IMR-90 (cell line): ENCODE measurements at regions not wholly inside any gene's neighbourhood (a gene's known extent, or its start where the extent isn't known, plus 50 kb on each side); places are given as distances from the start of the nearest gene placed in this dataset.

Source experiments
- ATAC-seq: fragments of 200-7000 bp; cut with Tn5 transposase; 2 replicates; pipeline ENCODE4 v1.9.1; 2020; ENCODE audit warnings: low read depth, mild to moderate bottlenecking, moderate library complexity
- BruUV-seq: library from RNA; stranded (reverse); fragments of 400-500 nt; replicated peaks from 2 replicates; lab custom pipeline; 2021; lab: Mats Ljungman, UMichigan
- CTCF ChIA-PET: fragments of 300-600 bp; formaldehyde crosslinking; extraction: SDS; loops from one replicate; lab custom pipeline; 2021; ENCODE audit warnings: antibody characterized with exemption; lab: Yijun Ruan, JAX
- POLR2A ChIA-PET: fragments of 300-600 bp; sonication (Branson Sonifier 250); formaldehyde crosslinking; loops from one replicate; lab custom pipeline; 2022; ENCODE audit warnings: antibody characterized with exemption; ENCODE audit not compliant: unreplicated experiment; lab: Charles Lee
- DNase-seq: peaks from one replicate; pipeline ENCODE4 v3.0.0; 2013
- H2AFZ ChIP-seq: replicated peaks from 2 replicates; pipeline ENCODE3; 2013; ENCODE audit warnings: low read length, mild to moderate bottlenecking; ENCODE audit not compliant: poor library complexity
- H2AK5ac ChIP-seq: 2 replicates; pipeline ENCODE4 v1.6.1; 2013; ENCODE audit warnings: low read depth, low read length, inconsistent platforms
- H2AK9ac ChIP-seq: replicated peaks from 2 replicates; pipeline ENCODE3; 2013; ENCODE audit warnings: mild to moderate bottlenecking, low read depth, low read length, moderate library complexity; ENCODE audit not compliant: poor library complexity
- H2BK120ac ChIP-seq: 2 replicates; pipeline ENCODE4 v1.6.1; 2013; ENCODE audit warnings: low read depth, low read length, inconsistent platforms
- H2BK15ac ChIP-seq: 3 replicates; pipeline ENCODE4 v1.6.1; 2013; ENCODE audit warnings: low read depth, low read length, inconsistent platforms
- H2BK20ac ChIP-seq: 2 replicates; pipeline ENCODE4 v1.6.1; 2013; ENCODE audit warnings: low read depth, mild to moderate bottlenecking, inconsistent platforms, low read length, moderate library complexity
- H2BK5ac ChIP-seq: 2 replicates; pipeline ENCODE4 v1.6.1; 2013; ENCODE audit warnings: mild to moderate bottlenecking, low read depth, low read length, inconsistent platforms; ENCODE audit not compliant: poor library complexity, severe bottlenecking
- H3K14ac ChIP-seq: replicated peaks from 2 replicates; pipeline ENCODE4 v1.6.1; 2013; ENCODE audit warnings: low read depth, low read length, inconsistent platforms
- H3K18ac ChIP-seq: 2 replicates; pipeline ENCODE4 v1.6.1; 2013; ENCODE audit warnings: low read depth, low read length, control low read depth
- H3K23ac ChIP-seq: 2 replicates; pipeline ENCODE4 v1.6.1; 2013; ENCODE audit warnings: low read depth, low read length, inconsistent platforms
- H3K27ac ChIP-seq: 2 replicates; pipeline ENCODE4 v1.5.1; 2013; ENCODE audit warnings: mild to moderate bottlenecking, control low read depth, low read length; ENCODE audit not compliant: insufficient read depth
- H3K27me3 ChIP-seq: 2 replicates; pipeline ENCODE4 v1.6.1; 2013; ENCODE audit warnings: low read length; ENCODE audit not compliant: control insufficient read depth, insufficient read depth
- H3K36me3 ChIP-seq: 2 replicates; pipeline ENCODE4 v1.6.1; 2013; ENCODE audit warnings: low read length, mixed read lengths; ENCODE audit not compliant: control insufficient read depth, insufficient read depth
- H3K4ac ChIP-seq: 2 replicates; pipeline ENCODE4 v1.6.1; 2013; ENCODE audit warnings: low read depth, low read length, inconsistent platforms
- H3K4me1 ChIP-seq: 2 replicates; pipeline ENCODE4 v1.6.1; 2013; ENCODE audit warnings: low read length, mixed read lengths; ENCODE audit not compliant: control insufficient read depth, insufficient read depth
- H3K4me2 ChIP-seq: 2 replicates; pipeline ENCODE4 v1.6.1; 2013; ENCODE audit warnings: low read depth, mild to moderate bottlenecking, control low read depth, low read length, moderate library complexity
- H3K4me3 ChIP-seq: 2 replicates; pipeline ENCODE4 v1.5.1; 2013; ENCODE audit warnings: low read depth, mild to moderate bottlenecking, control low read depth, low read length, moderate library complexity; ENCODE audit not compliant: insufficient read depth
- H3K56ac ChIP-seq: 2 replicates; pipeline ENCODE4 v1.6.1; 2013; ENCODE audit warnings: low read length, inconsistent platforms; ENCODE audit not compliant: insufficient read depth; ENCODE audit errors: extremely low read depth
- H3K79me1 ChIP-seq, 2 experiments: 2 replicates each; pipeline ENCODE4 v1.6.1; 2013; ENCODE audit warnings: low read length in 2 of 2, inconsistent platforms in 1 of 2, low read depth in 1 of 2
- H3K9ac ChIP-seq: 2 replicates; pipeline ENCODE4 v1.6.1; 2013; ENCODE audit warnings: low read depth, low read length, control low read depth
- H3K9me1 ChIP-seq: 2 replicates; pipeline ENCODE4 v1.6.1; 2013; ENCODE audit warnings: low read length, inconsistent platforms; ENCODE audit not compliant: insufficient read depth
- H3K9me3 ChIP-seq: 2 replicates; pipeline ENCODE4 v1.6.1; 2013; ENCODE audit warnings: low read length; ENCODE audit not compliant: control insufficient read depth, insufficient read depth
- H4K20me1 ChIP-seq: 2 replicates; pipeline ENCODE4 v1.6.1; 2013; ENCODE audit warnings: low read length, inconsistent platforms; ENCODE audit not compliant: insufficient read depth
- H4K5ac ChIP-seq: 2 replicates; pipeline ENCODE4 v1.6.1; 2013; ENCODE audit warnings: mild to moderate bottlenecking, low read depth, low read length, control low read depth
- H4K8ac ChIP-seq, 2 experiments: 2 replicates each; pipeline ENCODE4 v1.6.1; 2013; ENCODE audit warnings: low read depth in 2 of 2, low read length in 2 of 2, control low read depth in 1 of 2, inconsistent platforms in 1 of 2
- H4K91ac ChIP-seq: 2 replicates; pipeline ENCODE4 v1.6.1; 2013; ENCODE audit warnings: low read depth, low read length, inconsistent platforms; ENCODE audit not compliant: insufficient read depth
- BHLHE40 ChIP-seq: fragments of 150-350 bp; IDR thresholded peaks from 2 replicates; pipeline ENCODE4 v1.6.1; 2016; ENCODE audit warnings: mild to moderate bottlenecking, low read depth, low read length
- CEBPB ChIP-seq: IDR thresholded peaks from 2 replicates; pipeline ENCODE4 v1.6.1; 2012; ENCODE audit warnings: low read depth, low read length, improper control_type of control experiment
- CHD1 ChIP-seq: IDR thresholded peaks from 2 replicates; pipeline ENCODE4 v1.6.1; 2012; ENCODE audit warnings: low read depth, low read length, improper control_type of control experiment
- CTCF ChIP-seq: conservative IDR thresholded peaks from 2 replicates; pipeline ENCODE4 v1.5.1; 2012; ENCODE audit warnings: mild to moderate bottlenecking, low read depth, low read length, improper control_type of control experiment
- ELK1 ChIP-seq: fragments of 150-350 bp; IDR thresholded peaks from 2 replicates; pipeline ENCODE4 v1.6.1; 2016; ENCODE audit warnings: low read depth, mild to moderate bottlenecking, low read length, moderate library complexity, borderline replicate concordance
- FOS ChIP-seq: fragments of 150-350 bp; IDR thresholded peaks from 2 replicates; pipeline ENCODE4 v1.6.1; 2016; ENCODE audit warnings: low read depth, low read length
- MAFK ChIP-seq: IDR thresholded peaks from 2 replicates; pipeline ENCODE4 v1.6.1; 2012; ENCODE audit warnings: low read depth, low read length, improper control_type of control experiment
- MAZ ChIP-seq: IDR thresholded peaks from 2 replicates; pipeline ENCODE4 v1.6.1; 2012; ENCODE audit warnings: low read depth, mild to moderate bottlenecking, low read length, improper control_type of control experiment, moderate library complexity, borderline replicate concordance
- MXI1 ChIP-seq: IDR thresholded peaks from 2 replicates; pipeline ENCODE4 v1.6.1; 2012; ENCODE audit warnings: low read depth, mild to moderate bottlenecking, low read length, moderate library complexity, borderline replicate concordance
- NFE2L2 ChIP-seq: fragments of 150-350 bp; IDR thresholded peaks from 2 replicates; pipeline ENCODE4 v1.6.1; 2016; ENCODE audit warnings: low read depth, mild to moderate bottlenecking, low read length
- POLR2A ChIP-seq: IDR thresholded peaks from 2 replicates; pipeline ENCODE4 v1.6.1; 2012; ENCODE audit warnings: mild to moderate bottlenecking, low read depth, low read length
- RAD21 ChIP-seq: IDR thresholded peaks from 2 replicates; pipeline ENCODE4 v1.6.1; 2012; ENCODE audit warnings: low read length, improper control_type of control experiment
- RCOR1 ChIP-seq: IDR thresholded peaks from 2 replicates; pipeline ENCODE4 v1.6.1; 2012; ENCODE audit warnings: mild to moderate bottlenecking, low read length, improper control_type of control experiment; ENCODE audit not compliant: insufficient replicate concordance
- RFX5 ChIP-seq: IDR thresholded peaks from 2 replicates; pipeline ENCODE4 v1.8.0; 2012; ENCODE audit warnings: low read depth, mild to moderate bottlenecking, low read length, moderate library complexity
- SMC3 ChIP-seq: fragments of 150-350 bp; IDR thresholded peaks from 2 replicates; pipeline ENCODE4 v1.6.1; 2016; ENCODE audit warnings: low read depth, mild to moderate bottlenecking, antibody characterized with exemption, low read length, moderate library complexity
- USF2 ChIP-seq: fragments of 150-350 bp; IDR thresholded peaks from 2 replicates; pipeline ENCODE4 v1.6.1; 2017; ENCODE audit warnings: mild to moderate bottlenecking, antibody characterized with exemption, low read length, low read depth
- WGBS, 2 experiments: methylation state at CpG; one replicate each; pipeline versions ENCODE4 v1.1.5 to v1.1.7; 2013; ENCODE audit warnings: missing lambda C conversion rate in 2 of 2; ENCODE audit not compliant: insufficient read length in 1 of 2; ENCODE audit errors: extremely low coverage in 2 of 2; 5-methylcytosine and 5-hydroxymethylcytosine counted together
- dilution Hi-C: fragments of 300-500 bp; cut with HindIII; formaldehyde crosslinking; loops from one replicate; pipeline ENCODE4 v1.14.3; 2018; ENCODE audit warnings: low sequenced_read_pairs; ENCODE audit not compliant: unreplicated experiment
- in situ Hi-C: fragments of 300-500 bp; cut with MboI; formaldehyde crosslinking; loops from 3 replicates; pipeline ENCODE4 v1.14.3; 2019; ENCODE audit warnings: low sequenced_read_pairs, inconsistent platforms, mixed read lengths
- intact Hi-C: fragments of 100-400 bp; cut with micrococcal nuclease; formaldehyde crosslinking; loops from 2 replicates; pipeline ENCODE4 v1.10.0; 2022

- H3K27me3 ChIP-seq, result peaks cover 3% of the 10 kb centered on the region; the same call in 1 of the 2 replicates
Measured at GRCh38 chr6:79413562-79414002, 123.6 kb downstream of the LCA5 start.

More at GRCh38 chr6:79413562-79414002, 123.6 kb downstream of the LCA5 start:
- ATAC-seq, result no peak
- Histone ChIP-seq H3K36me3 (no peaks in the 10 kb centered on the region), H2AFZ (no peak overlapping the region), H4K91ac (no peak overlapping the region), H3K4me2 (no peak overlapping the region), H3K56ac (no peak overlapping the region), H2BK5ac (no peak overlapping the region), H3K18ac (no peak overlapping the region), H2BK15ac (no peak overlapping the region), H3K4me1 (no peaks in the 10 kb centered on the region), H3K23ac (no peak overlapping the region), H3K9ac (no peak overlapping the region), H3K4ac (no peak overlapping the region), H2AK5ac (no peak overlapping the region), H4K5ac (no peak overlapping the region), H3K27ac (no peak overlapping the region), H3K79me1 (no peaks in the 10 kb centered on the region), H3K14ac (no peak overlapping the region), H2BK120ac (no peak overlapping the region), H4K20me1 (no peaks in the 10 kb centered on the region), H3K9me1 (no peaks in the 10 kb centered on the region), H3K4me3 (no peak overlapping the region), H2BK20ac (no peak overlapping the region), H4K8ac (no peak overlapping the region), H2AK9ac (no peak overlapping the region), H3K9me3 (no peaks in the 10 kb centered on the region)
- ChIA-PET CTCF (no interaction called here), POLR2A (no interaction called here)
- BruUV-seq, result no TSS peak
- DNase-seq, result peak; percentile 23
- no CpG with 5 or more reads among the region's 2 CpGs for WGBS, 2 experiments
- dilution Hi-C loops, result no loop called here
- intact Hi-C loops, result no loop called here
- in situ Hi-C loops, result no loop called here
- TF ChIP-seq ELK1, result no peak
- no peak for TF ChIP-seq RCOR1
- TF ChIP-seq USF2, result no peak
- no peak for TF ChIP-seq SMC3
- TF ChIP-seq BHLHE40, result no peak
- no peak for TF ChIP-seq RFX5
- no peak for TF ChIP-seq NFE2L2
- no peak for TF ChIP-seq POLR2A
- TF ChIP-seq MAFK, result no peak
- TF ChIP-seq MXI1, result no peak
- no peak for TF ChIP-seq CEBPB
- TF ChIP-seq RAD21, result no peak
- no peak for TF ChIP-seq CHD1
- no peak for TF ChIP-seq FOS
- TF ChIP-seq MAZ, result no peak
- TF ChIP-seq CTCF, result no peak
